GM23338 (cell line): ENCODE measurements at regions not wholly inside any gene's neighbourhood (a gene's known extent, or its start where the extent isn't known, plus 50 kb on each side); places are given as distances from the start of the nearest gene placed in this dataset.

Source experiments
- ATAC-seq: fragments of 200-7000 bp; cut with Tn5 transposase; 3 replicates; pipeline ENCODE4 v1.9.1; 2020
- DNase-seq: peaks from one replicate; pipeline ENCODE4 v3.0.0-alpha.2; 2015; ENCODE audit warnings: low spot score
- H2AFZ ChIP-seq: fragments of 200-600 bp; sonication (generic); 2 replicates; pipeline ENCODE4 v1.8.0; 2016; ENCODE audit warnings: antibody characterized with exemption, mild to moderate bottlenecking, moderate library complexity
- H3F3A ChIP-seq: fragments of 200-600 bp; sonication (generic); replicated peaks from 2 replicates; pipeline ENCODE4 v1.8.0; 2017; ENCODE audit warnings: antibody characterized with exemption, mixed run types, low read depth
- H3K27ac ChIP-seq: fragments of 200-600 bp; sonication (generic); 2 replicates; pipeline ENCODE4 v1.6.1; 2016; ENCODE audit warnings: low read depth
- H3K27me3 ChIP-seq: fragments of 200-600 bp; sonication (generic); 2 replicates; pipeline ENCODE4 v1.8.0; 2016; ENCODE audit warnings: mild to moderate bottlenecking, mixed run types, moderate library complexity; ENCODE audit not compliant: insufficient read depth
- H3K36me3 ChIP-seq: fragments of 200-600 bp; sonication (generic); 2 replicates; pipeline ENCODE4 v1.8.0; 2016; ENCODE audit warnings: mild to moderate bottlenecking; ENCODE audit not compliant: insufficient read depth
- H3K4me1 ChIP-seq: fragments of 200-600 bp; sonication (generic); 2 replicates; pipeline ENCODE4 v1.8.0; 2016; ENCODE audit warnings: mild to moderate bottlenecking, moderate library complexity; ENCODE audit not compliant: insufficient read depth
- H3K4me2 ChIP-seq: fragments of 200-600 bp; sonication (generic); 2 replicates; pipeline ENCODE4 v1.7.1; 2017; ENCODE audit warnings: mixed run types
- H3K4me3 ChIP-seq: fragments of 200-600 bp; sonication (generic); 2 replicates; pipeline ENCODE4 v1.6.1; 2016; ENCODE audit warnings: mixed run types
- H3K79me2 ChIP-seq: fragments of 200-600 bp; sonication (generic); replicated peaks from 2 replicates; pipeline ENCODE4 v1.8.0; 2017; ENCODE audit warnings: mild to moderate bottlenecking; ENCODE audit not compliant: insufficient read depth
- H3K9me2 ChIP-seq: fragments of 200-600 bp; sonication (generic); 2 replicates; pipeline ENCODE4 v1.8.0; 2017; ENCODE audit not compliant: insufficient read depth
- H4K20me1 ChIP-seq: fragments of 200-600 bp; sonication (generic); replicated peaks from 2 replicates; pipeline ENCODE4 v1.8.0; 2017; ENCODE audit warnings: mild to moderate bottlenecking; ENCODE audit not compliant: insufficient read depth
- H3K27ac Mint-ChIP-seq: 2 replicates; pipeline ENCODE4 v1.8.0; 2020; ENCODE audit warnings: inconsistent platforms, mild to moderate bottlenecking, moderate library complexity, mixed read lengths
- H3K27me3 Mint-ChIP-seq: 3 replicates; pipeline ENCODE4 v1.8.0; 2022; ENCODE audit warnings: low read depth, mild to moderate bottlenecking, moderate library complexity, mixed read lengths, inconsistent platforms; ENCODE audit not compliant: insufficient read depth, poor library complexity
- H3K36me3 Mint-ChIP-seq: 3 replicates; pipeline ENCODE4 v1.8.0; 2021; ENCODE audit warnings: low read depth, mild to moderate bottlenecking, inconsistent platforms, moderate library complexity, mixed read lengths
- H3K4me1 Mint-ChIP-seq: 3 replicates; pipeline ENCODE4 v1.8.0; 2020; ENCODE audit warnings: mild to moderate bottlenecking, inconsistent platforms, mixed read lengths
- H3K4me3 Mint-ChIP-seq: 3 replicates; pipeline ENCODE4 v1.8.0; 2021; ENCODE audit warnings: moderate library complexity, mild to moderate bottlenecking, inconsistent platforms, mixed read lengths
- H3K9me3 Mint-ChIP-seq: 3 replicates; pipeline ENCODE4 v1.8.0; 2020; ENCODE audit warnings: moderate library complexity, mild to moderate bottlenecking, inconsistent platforms, mixed read lengths
- CTCF ChIP-seq, 2 experiments: fragments of 200-600 bp in 1 of 2; sonication (generic) in 1 of 2; conservative IDR thresholded peaks; 2 replicates each; pipeline versions ENCODE4 v1.5.1 to v1.6.1; 2016 to 2017; ENCODE audit warnings: antibody characterized with exemption in 2 of 2, low read depth in 2 of 2, mild to moderate bottlenecking in 2 of 2, moderate library complexity in 1 of 2
- EZH2 ChIP-seq: fragments of 200-600 bp; sonication (generic); IDR thresholded peaks from one replicate; pipeline ENCODE4 v1.8.0; 2017; ENCODE audit warnings: antibody characterized with exemption, mild to moderate bottlenecking, low read depth; ENCODE audit not compliant: unreplicated experiment
- EZH2phosphoT487 ChIP-seq: fragments of 200-600 bp; sonication (generic); IDR thresholded peaks from one replicate; pipeline ENCODE4 v1.8.1; 2018; ENCODE audit warnings: antibody characterized with exemption; ENCODE audit not compliant: unreplicated experiment
- JUNB ChIP-seq: IDR thresholded peaks from one replicate; pipeline ENCODE4 v1.6.1; 2016; ENCODE audit warnings: antibody characterized with exemption; ENCODE audit not compliant: unreplicated experiment
- STAT1 ChIP-seq: IDR thresholded peaks from one replicate; pipeline ENCODE4 v1.6.1; 2016; ENCODE audit warnings: antibody characterized with exemption; ENCODE audit not compliant: unreplicated experiment
- ZNF114 ChIP-seq: fragments of 250-450 bp; sonication (Bioruptor Pico); IDR thresholded peaks from 2 replicates; pipeline ENCODE4 v1.5.0; 2020; ENCODE audit warnings: mild to moderate bottlenecking, moderate library complexity
- ZNF331 ChIP-seq: fragments of 250-450 bp; sonication (Bioruptor Pico); IDR thresholded peaks from 2 replicates; pipeline ENCODE4 v1.5.0; 2020; ENCODE audit warnings: low read depth, mild to moderate bottlenecking, moderate library complexity
- TF ChIP-seq, protein P1 (sequence below): IDR thresholded peaks from one replicate; pipeline ENCODE4 v1.6.1; 2018; ENCODE audit warnings: antibody characterized with exemption; ENCODE audit not compliant: unreplicated experiment

- H3K36me3 Mint-ChIP-seq: no peaks in the 10 kb centered on the region
- Histone ChIP-seq H3K27ac (no peak overlapping the region), H3K4me2 (no peak overlapping the region), H3K4me3 (no peak overlapping the region), H3K4me1 (no peaks in the 10 kb centered on the region), H3K79me2 (no peaks in the 10 kb centered on the region), H3F3A (no peaks in the 10 kb centered on the region), H3K9me2 (no peaks in the 10 kb centered on the region), H3K27me3 (no peaks in the 10 kb centered on the region), H4K20me1 (no peaks in the 10 kb centered on the region), H3K36me3 (no peaks in the 10 kb centered on the region), H2AFZ (no peak overlapping the region)
- H3K27ac Mint-ChIP-seq: no peak overlapping the region
- no peak overlapping the region for H3K4me3 Mint-ChIP-seq
- H3K27me3 Mint-ChIP-seq: no peaks in the 10 kb centered on the region
- ATAC-seq (no peak), DNase-seq (no peak)
- no peaks in the 10 kb centered on the region for H3K4me1 Mint-ChIP-seq
- TF ChIP-seq CTCF (conservative IDR thresholded peaks at IDR 0.05; ENCODE audit: low read depth in 2 of 2) (no peak), ZNF114 (no peak)
- no peaks in the 10 kb centered on the region for H3K9me3 Mint-ChIP-seq
Observed at GRCh38 chr18:28412521-28412920, 235.6 kb upstream of the CDH2 start.

DNA sequence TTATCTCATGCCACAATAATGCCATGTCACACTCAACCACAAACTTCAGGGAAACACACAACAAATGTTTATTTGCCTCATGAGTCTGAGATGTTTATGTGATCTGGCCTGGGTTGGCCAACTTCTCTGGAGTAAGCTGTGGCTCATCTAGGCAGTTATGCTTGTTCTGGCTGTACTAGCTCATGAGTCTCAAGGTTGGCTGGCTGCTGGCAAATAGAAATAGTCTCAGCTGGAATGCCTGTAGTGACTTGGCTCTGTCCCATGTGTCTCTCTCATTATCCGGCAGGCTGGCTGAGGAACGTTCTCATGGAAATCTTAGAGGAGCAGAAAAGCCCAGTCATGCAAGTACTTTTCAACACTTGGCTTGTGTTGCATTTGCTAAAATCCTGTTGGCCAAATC lies 234.9 kb upstream of the CDH2 start:
- H3K4me3 ChIP-seq: no peak overlapping the region
- no peak overlapping the region for H3K27ac Mint-ChIP-seq
- H3K27me3 Mint-ChIP-seq: no peaks in the 10 kb centered on the region
- no peak overlapping the region for H3K4me2 ChIP-seq
- no peaks in the 10 kb centered on the region for H3F3A ChIP-seq
- ATAC-seq (no peak), DNase-seq (no peak)
- H3K27ac ChIP-seq: no peak overlapping the region
- H3K4me1 ChIP-seq: no peaks in the 10 kb centered on the region
- no peaks in the 10 kb centered on the region for H3K9me2 ChIP-seq
- H3K79me2 ChIP-seq: no peaks in the 10 kb centered on the region
- H2AFZ ChIP-seq: no peak overlapping the region; the same call in 1 of the 2 replicates
- no peaks in the 10 kb centered on the region for H4K20me1 ChIP-seq
- no peak overlapping the region for H3K4me3 Mint-ChIP-seq
- no peaks in the 10 kb centered on the region for H3K4me1 Mint-ChIP-seq
- no peaks in the 10 kb centered on the region for H3K36me3 ChIP-seq
- H3K27me3 ChIP-seq: no peaks in the 10 kb centered on the region
- no peaks in the 10 kb centered on the region for H3K36me3 Mint-ChIP-seq
- no peaks in the 10 kb centered on the region for H3K9me3 Mint-ChIP-seq
- TF ChIP-seq ZNF331 (CRISPR knock-in tag) (no peak), ZNF114 (no peak), CTCF (conservative IDR thresholded peaks at IDR 0.05; ENCODE audit: low read depth in 2 of 2) (no peak), EZH2phosphoT487 (no peak), EZH2 (no peak), STAT1 (no peak), JUNB (no peak)
- TF ChIP-seq, protein P1, sequence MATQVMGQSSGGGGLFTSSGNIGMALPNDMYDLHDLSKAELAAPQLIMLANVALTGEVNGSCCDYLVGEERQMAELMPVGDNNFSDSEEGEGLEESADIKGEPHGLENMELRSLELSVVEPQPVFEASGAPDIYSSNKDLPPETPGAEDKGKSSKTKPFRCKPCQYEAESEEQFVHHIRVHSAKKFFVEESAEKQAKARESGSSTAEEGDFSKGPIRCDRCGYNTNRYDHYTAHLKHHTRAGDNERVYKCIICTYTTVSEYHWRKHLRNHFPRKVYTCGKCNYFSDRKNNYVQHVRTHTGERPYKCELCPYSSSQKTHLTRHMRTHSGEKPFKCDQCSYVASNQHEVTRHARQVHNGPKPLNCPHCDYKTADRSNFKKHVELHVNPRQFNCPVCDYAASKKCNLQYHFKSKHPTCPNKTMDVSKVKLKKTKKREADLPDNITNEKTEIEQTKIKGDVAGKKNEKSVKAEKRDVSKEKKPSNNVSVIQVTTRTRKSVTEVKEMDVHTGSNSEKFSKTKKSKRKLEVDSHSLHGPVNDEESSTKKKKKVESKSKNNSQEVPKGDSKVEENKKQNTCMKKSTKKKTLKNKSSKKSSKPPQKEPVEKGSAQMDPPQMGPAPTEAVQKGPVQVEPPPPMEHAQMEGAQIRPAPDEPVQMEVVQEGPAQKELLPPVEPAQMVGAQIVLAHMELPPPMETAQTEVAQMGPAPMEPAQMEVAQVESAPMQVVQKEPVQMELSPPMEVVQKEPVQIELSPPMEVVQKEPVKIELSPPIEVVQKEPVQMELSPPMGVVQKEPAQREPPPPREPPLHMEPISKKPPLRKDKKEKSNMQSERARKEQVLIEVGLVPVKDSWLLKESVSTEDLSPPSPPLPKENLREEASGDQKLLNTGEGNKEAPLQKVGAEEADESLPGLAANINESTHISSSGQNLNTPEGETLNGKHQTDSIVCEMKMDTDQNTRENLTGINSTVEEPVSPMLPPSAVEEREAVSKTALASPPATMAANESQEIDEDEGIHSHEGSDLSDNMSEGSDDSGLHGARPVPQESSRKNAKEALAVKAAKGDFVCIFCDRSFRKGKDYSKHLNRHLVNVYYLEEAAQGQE: no peak
